ENCODE measurements at regions not wholly inside any gene's neighbourhood (a gene's known extent, or its start where the extent isn't known, plus 50 kb on each side); places are given as distances from the start of the nearest gene placed in this dataset.
A peak's percentile ranks its signal among the peaks of the same experiment; 100 is the strongest.

- no peak overlapping the region for H3K4me3 ChIP-seq (ENCODE audit: low read depth in 1 of 2, low read length in 2 of 2)
These were observed 303.5 kb downstream of the SPRY1 start for GRCh38 chr4:123699880-123700771.

DNA sequence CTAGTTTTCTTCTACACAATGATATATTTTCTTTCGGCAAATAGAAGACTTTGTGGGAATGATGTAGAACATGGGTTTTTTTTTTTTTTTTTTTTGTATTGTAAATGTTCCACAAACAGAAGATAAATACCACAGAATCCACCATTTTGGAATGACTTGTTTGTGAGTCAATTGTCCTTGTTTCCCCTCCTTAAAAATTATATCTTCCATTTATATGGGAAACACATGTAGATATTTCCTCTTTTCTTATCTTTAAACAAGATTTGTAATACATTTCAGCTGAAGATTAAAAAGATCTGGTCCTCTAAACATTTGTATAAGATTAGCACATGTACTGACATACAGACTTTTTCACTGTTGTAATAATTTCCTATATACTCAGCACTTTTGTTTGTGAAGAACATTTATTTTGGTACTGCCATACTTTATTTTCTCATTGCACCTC, 304.6 kb downstream of the SPRY1 start:
- Histone ChIP-seq H3K4me3 (ENCODE audit: low read depth in 1 of 2, low read length in 2 of 2) (no peak overlapping the region), H3K27ac (ENCODE audit: low read depth, low read length) (no peak overlapping the region), H3K36me3 (ENCODE audit: insufficient read depth, low read length) (no peaks in the 10 kb centered on the region), H3K9me3 (ENCODE audit: low read length) (no peaks in the 10 kb centered on the region), H3K27me3 (ENCODE audit: control insufficient read depth in 1 of 2, insufficient read depth in 2 of 2, low read length in 2 of 2) (no peaks in the 10 kb centered on the region), H3K4me1 (ENCODE audit: insufficient read depth, low read length) (peaks cover 13% of the 10 kb centered on the region), H3K9ac (ENCODE audit: low read length) (no peak overlapping the region)

More at GRCh38 chr4:123699880-123700771, 303.5 kb downstream of the SPRY1 start:
- H3K9me3 ChIP-seq (ENCODE audit: low read length), result no peaks in the 10 kb centered on the region
- peaks cover 13% of the 10 kb centered on the region for H3K4me1 ChIP-seq (ENCODE audit: insufficient read depth, low read length)
- H3K36me3 ChIP-seq (ENCODE audit: insufficient read depth, low read length), result no peaks in the 10 kb centered on the region
- no peaks in the 10 kb centered on the region for H3K27me3 ChIP-seq (ENCODE audit: control insufficient read depth in 1 of 2, insufficient read depth in 2 of 2, low read length in 2 of 2)
- H3K27ac ChIP-seq (ENCODE audit: low read depth, low read length), result no peak overlapping the region
- H3K9ac ChIP-seq (ENCODE audit: low read length), result no peak overlapping the region

DNA sequence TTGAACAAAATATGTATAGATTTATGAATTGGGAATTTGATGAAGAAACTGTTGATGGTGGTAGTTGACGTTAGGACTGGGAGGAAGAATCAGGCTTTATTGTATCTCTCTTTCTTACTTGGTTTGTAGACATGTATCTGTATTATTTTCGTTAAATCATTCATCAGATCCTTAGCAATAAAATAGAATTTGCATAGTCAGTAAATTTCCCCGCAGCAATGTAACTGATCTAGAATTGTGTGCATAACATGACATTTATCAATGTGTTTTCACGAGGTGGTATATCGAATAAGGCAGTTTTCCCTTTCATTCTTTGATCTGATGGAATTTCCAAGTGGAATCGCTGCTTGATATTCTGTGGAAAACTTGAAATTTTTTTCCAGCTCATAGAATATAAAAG, 308.8 kb downstream of the SPRY1 start:
- H3K4me1 ChIP-seq (ENCODE audit: insufficient read depth, low read length), result peaks cover 3% of the 10 kb centered on the region
- H3K36me3 ChIP-seq (ENCODE audit: insufficient read depth, low read length), result no peaks in the 10 kb centered on the region
- no peaks in the 10 kb centered on the region for H3K27me3 ChIP-seq (ENCODE audit: control insufficient read depth in 1 of 2, insufficient read depth in 2 of 2, low read length in 2 of 2)
- no peak overlapping the region for H3K27ac ChIP-seq (ENCODE audit: low read depth, low read length)
- H3K9ac ChIP-seq (ENCODE audit: low read length), result no peak overlapping the region
- H3K9me3 ChIP-seq (ENCODE audit: low read length), result no peaks in the 10 kb centered on the region
- H3K4me3 ChIP-seq (ENCODE audit: low read depth in 1 of 2, low read length in 2 of 2), result no peak overlapping the region

DNA sequence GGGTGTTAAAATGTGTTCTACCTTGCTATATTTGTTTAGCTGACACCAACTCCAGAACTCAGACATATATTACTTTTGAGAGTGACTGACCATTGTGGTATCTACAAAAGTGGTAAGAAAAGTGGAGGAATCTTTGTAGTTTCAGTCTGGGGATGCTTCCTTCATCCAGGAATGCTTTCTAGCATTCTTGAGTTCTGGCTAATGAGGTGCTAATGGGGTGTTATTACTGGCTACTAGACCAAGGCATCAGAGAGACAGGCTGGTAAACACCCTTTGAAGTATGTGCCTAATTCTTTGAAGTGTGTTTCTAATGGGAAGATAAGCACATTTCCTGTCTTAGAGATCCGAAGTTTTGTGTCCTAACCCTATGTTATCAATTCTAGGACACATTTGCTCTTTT, 310.4 kb downstream of the SPRY1 start:
- H3K4me3 ChIP-seq (ENCODE audit: low read depth in 1 of 2, low read length in 2 of 2), result no peak overlapping the region
- no peak overlapping the region for H3K27ac ChIP-seq (ENCODE audit: low read depth, low read length)
- H3K27me3 ChIP-seq (ENCODE audit: control insufficient read depth in 1 of 2, insufficient read depth in 2 of 2, low read length in 2 of 2), result no peaks in the 10 kb centered on the region
- H3K9ac ChIP-seq (ENCODE audit: low read length), result no peak overlapping the region
- H3K4me1 ChIP-seq (ENCODE audit: insufficient read depth, low read length), result no peaks in the 10 kb centered on the region
- no peaks in the 10 kb centered on the region for H3K36me3 ChIP-seq (ENCODE audit: insufficient read depth, low read length)
- no peaks in the 10 kb centered on the region for H3K9me3 ChIP-seq (ENCODE audit: low read length)

- Histone ChIP-seq H3K9ac (ENCODE audit: low read length) (no peak overlapping the region), H3K9me3 (ENCODE audit: low read length) (no peaks in the 10 kb centered on the region), H3K4me3 (ENCODE audit: low read depth in 1 of 2, low read length in 2 of 2) (no peak overlapping the region)
These were observed 312.3 kb downstream of the SPRY1 start for GRCh38 chr4:123708902-123709301.

DNA sequence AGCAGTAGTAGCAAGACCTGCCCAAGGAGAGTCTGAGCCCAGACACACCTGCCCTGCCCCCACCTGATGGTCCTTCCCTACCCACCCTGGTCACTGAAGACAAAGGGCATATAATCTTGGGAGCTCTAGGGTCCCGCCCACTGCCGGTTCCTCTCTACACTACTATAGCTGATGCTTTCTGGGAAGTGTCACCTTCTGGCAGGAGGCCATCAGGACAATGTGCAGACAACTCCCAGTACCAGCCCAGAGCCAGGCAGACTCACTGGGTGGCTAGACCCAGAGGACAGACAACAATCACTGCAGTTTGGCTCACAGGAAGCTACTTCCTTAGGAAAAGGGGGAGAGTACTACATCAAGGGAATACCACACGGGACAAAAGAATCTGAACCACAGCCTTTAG, 312.7 kb downstream of the SPRY1 start:
- Histone ChIP-seq H3K27ac (ENCODE audit: low read depth, low read length) (no peak overlapping the region), H3K4me1 (ENCODE audit: insufficient read depth, low read length) (no peaks in the 10 kb centered on the region), H3K9ac (ENCODE audit: low read length) (no peak overlapping the region), H3K36me3 (ENCODE audit: insufficient read depth, low read length) (no peaks in the 10 kb centered on the region), H3K27me3 (ENCODE audit: control insufficient read depth in 1 of 2, insufficient read depth in 2 of 2, low read length in 2 of 2) (no peaks in the 10 kb centered on the region), H3K9me3 (ENCODE audit: low read length) (no peaks in the 10 kb centered on the region), H3K4me3 (ENCODE audit: low read depth in 1 of 2, low read length in 2 of 2) (no peak overlapping the region)

More at GRCh38 chr4:123708902-123709301, 312.3 kb downstream of the SPRY1 start:
- Histone ChIP-seq H3K27ac (ENCODE audit: low read depth, low read length) (no peak overlapping the region), H3K4me1 (ENCODE audit: insufficient read depth, low read length) (no peaks in the 10 kb centered on the region), H3K36me3 (ENCODE audit: insufficient read depth, low read length) (no peaks in the 10 kb centered on the region), H3K27me3 (ENCODE audit: control insufficient read depth in 1 of 2, insufficient read depth in 2 of 2, low read length in 2 of 2) (no peaks in the 10 kb centered on the region)

DNA sequence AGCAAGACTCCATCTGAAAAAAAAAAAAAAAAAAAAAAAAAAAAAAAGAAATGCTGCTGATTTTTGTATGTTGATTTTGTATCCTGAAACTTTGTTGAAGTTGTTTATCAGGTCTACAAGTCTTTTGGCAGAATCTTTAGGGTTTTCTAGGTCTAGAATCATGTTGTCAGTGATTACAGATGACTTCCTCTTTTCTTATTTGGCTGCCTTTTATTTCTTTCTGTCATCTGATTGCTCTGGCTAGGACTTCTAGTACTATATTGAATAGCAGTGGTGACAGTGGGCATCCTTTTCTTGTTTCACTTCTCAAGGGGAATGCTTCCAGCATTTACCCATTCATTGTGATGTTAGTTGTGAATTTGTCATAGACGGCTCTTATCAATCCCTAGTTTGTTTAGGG, 334.4 kb downstream of the SPRY1 start:
- Histone ChIP-seq H3K27ac (ENCODE audit: low read depth, low read length) (no peak overlapping the region), H3K4me1 (ENCODE audit: insufficient read depth, low read length) (no peaks in the 10 kb centered on the region), H3K9ac (ENCODE audit: low read length) (no peak overlapping the region), H3K9me3 (ENCODE audit: low read length) (no peaks in the 10 kb centered on the region), H3K36me3 (ENCODE audit: insufficient read depth, low read length) (no peaks in the 10 kb centered on the region), H3K27me3 (ENCODE audit: control insufficient read depth in 1 of 2, insufficient read depth in 2 of 2, low read length in 2 of 2) (no peaks in the 10 kb centered on the region), H3K4me3 (ENCODE audit: low read depth in 1 of 2, low read length in 2 of 2) (no peak overlapping the region)

DNA sequence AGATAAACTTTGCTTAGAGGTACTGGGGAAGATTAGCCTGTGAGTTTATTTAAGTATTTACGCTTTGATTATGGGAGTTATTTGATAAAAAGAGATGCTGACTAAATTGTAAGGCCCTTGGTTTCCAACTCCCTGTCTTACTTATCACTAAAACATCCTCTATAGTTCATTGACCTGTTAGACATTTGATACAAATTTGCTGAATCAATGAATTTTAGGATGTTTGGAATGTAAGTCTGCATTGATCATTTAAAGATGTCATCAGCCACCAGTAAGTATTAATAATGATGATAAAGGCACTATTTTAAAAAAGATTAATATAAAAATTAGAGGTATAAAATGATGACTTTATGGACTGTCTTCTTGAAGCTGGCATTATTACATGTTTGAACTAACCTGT, 340.6 kb downstream of the SPRY1 start:
- Histone ChIP-seq H3K9ac (ENCODE audit: low read length) (no peak overlapping the region), H3K27ac (ENCODE audit: low read depth, low read length) (no peak overlapping the region), H3K4me1 (ENCODE audit: insufficient read depth, low read length) (no peaks in the 10 kb centered on the region), H3K4me3 (ENCODE audit: low read depth in 1 of 2, low read length in 2 of 2) (no peak overlapping the region), H3K36me3 (ENCODE audit: insufficient read depth, low read length) (no peaks in the 10 kb centered on the region), H3K9me3 (ENCODE audit: low read length) (no peaks in the 10 kb centered on the region), H3K27me3 (ENCODE audit: control insufficient read depth in 1 of 2, insufficient read depth in 2 of 2, low read length in 2 of 2) (no peaks in the 10 kb centered on the region)

GRCh38 chr4:123739806-123740205, 343.2 kb downstream of the SPRY1 start:
- Histone ChIP-seq H3K27ac (ENCODE audit: low read depth, low read length) (no peak overlapping the region), H3K9ac (ENCODE audit: low read length) (no peak overlapping the region), H3K36me3 (ENCODE audit: insufficient read depth, low read length) (no peaks in the 10 kb centered on the region), H3K9me3 (ENCODE audit: low read length) (no peaks in the 10 kb centered on the region), H3K27me3 (ENCODE audit: control insufficient read depth in 1 of 2, insufficient read depth in 2 of 2, low read length in 2 of 2) (no peaks in the 10 kb centered on the region), H3K4me1 (ENCODE audit: insufficient read depth, low read length) (peaks cover 15% of the 10 kb centered on the region), H3K4me3 (ENCODE audit: low read depth in 1 of 2, low read length in 2 of 2) (no peak overlapping the region)

- H3K9ac ChIP-seq (ENCODE audit: low read length), result no peak overlapping the region
- peaks cover 19% of the 10 kb centered on the region for H3K4me1 ChIP-seq (ENCODE audit: insufficient read depth, low read length)
- no peaks in the 10 kb centered on the region for H3K27me3 ChIP-seq (ENCODE audit: control insufficient read depth in 1 of 2, insufficient read depth in 2 of 2, low read length in 2 of 2)
- H3K4me3 ChIP-seq (ENCODE audit: low read depth in 1 of 2, low read length in 2 of 2), result no peak overlapping the region
- H3K27ac ChIP-seq (ENCODE audit: low read depth, low read length), result no peak overlapping the region
- no peaks in the 10 kb centered on the region for H3K36me3 ChIP-seq (ENCODE audit: insufficient read depth, low read length)
- no peaks in the 10 kb centered on the region for H3K9me3 ChIP-seq (ENCODE audit: low read length)
These were observed 343.6 kb downstream of the SPRY1 start for GRCh38 chr4:123740236-123740635.

DNA sequence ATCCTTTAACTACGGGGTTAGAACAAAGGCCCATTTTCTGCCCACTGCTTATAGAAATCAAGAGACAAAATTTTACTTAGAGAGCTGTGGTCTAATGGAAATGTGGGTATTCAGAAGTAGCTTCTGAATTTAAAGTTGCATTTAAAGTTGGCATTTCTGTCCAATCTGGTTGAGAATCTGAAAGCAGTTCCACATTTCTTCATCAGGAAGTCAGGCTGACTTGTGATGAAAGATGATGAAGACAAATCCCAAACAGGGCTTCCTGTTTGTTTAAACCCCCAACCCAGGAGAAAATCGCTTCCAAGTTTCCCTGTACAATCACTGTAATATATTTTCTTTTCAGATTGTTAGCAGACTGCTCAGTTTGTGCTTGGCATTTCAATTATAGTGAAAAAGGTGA, 345.3 kb downstream of the SPRY1 start:
- Histone ChIP-seq H3K9me3 (ENCODE audit: low read length) (no peaks in the 10 kb centered on the region), H3K36me3 (ENCODE audit: insufficient read depth, low read length) (no peaks in the 10 kb centered on the region), H3K27me3 (ENCODE audit: control insufficient read depth in 1 of 2, insufficient read depth in 2 of 2, low read length in 2 of 2) (no peaks in the 10 kb centered on the region), H3K4me1 (ENCODE audit: insufficient read depth, low read length) (peaks cover 19% of the 10 kb centered on the region), H3K4me3 (ENCODE audit: low read depth in 1 of 2, low read length in 2 of 2) (no peak overlapping the region), H3K9ac (ENCODE audit: low read length) (no peak overlapping the region), H3K27ac (ENCODE audit: low read depth, low read length) (no peak overlapping the region)

- Histone ChIP-seq H3K4me3 (ENCODE audit: low read depth in 1 of 2, low read length in 2 of 2) (no peak overlapping the region), H3K9ac (ENCODE audit: low read length) (no peak overlapping the region), H3K4me1 (ENCODE audit: insufficient read depth, low read length) (peaks cover 19% of the 10 kb centered on the region), H3K27ac (ENCODE audit: low read depth, low read length) (peak overlapping the region; percentile 15), H3K36me3 (ENCODE audit: insufficient read depth, low read length) (no peaks in the 10 kb centered on the region), H3K9me3 (ENCODE audit: low read length) (no peaks in the 10 kb centered on the region), H3K27me3 (ENCODE audit: control insufficient read depth in 1 of 2, insufficient read depth in 2 of 2, low read length in 2 of 2) (no peaks in the 10 kb centered on the region)
These were observed 347.3 kb downstream of the SPRY1 start for GRCh38 chr4:123743848-123744247.

Measured in muscle layer of colon (tissue), 2 donors.